OCI-M1 (cell line): ENCODE measurements at regions not wholly inside any gene's neighbourhood (a gene's known extent, or its start where the extent isn't known, plus 50 kb on each side); places are given as distances from the start of the nearest gene placed in this dataset.

Experiments
- DNase-seq: peaks from one replicate; lab custom pipeline; 2025; lab: John Stamatoyannopoulos, UW

- DNase-seq: peak; percentile 94
These were observed 301.7 kb downstream of the BRD1 start for GRCh38 chr22:49525801-49526535.

DNA sequence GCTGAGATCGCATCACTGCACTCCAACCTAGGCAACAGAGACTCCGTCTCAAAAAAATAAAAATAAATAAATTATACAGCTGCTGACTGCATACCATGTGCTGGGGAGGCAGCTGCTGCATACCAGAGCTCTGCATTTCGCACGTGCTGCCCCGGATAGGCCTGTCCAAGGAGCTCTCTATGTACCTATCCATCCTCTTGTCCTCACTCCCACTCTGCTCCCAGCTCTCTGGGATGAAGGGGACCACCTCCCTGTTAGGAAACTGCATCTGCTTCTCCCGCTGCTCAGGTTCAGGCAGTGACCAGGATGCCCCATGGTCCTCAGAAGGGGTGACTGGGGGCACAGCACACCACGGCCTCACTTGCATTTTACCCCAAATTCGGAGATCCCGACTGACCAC lies 302.3 kb downstream of the BRD1 start:
- no peak for DNase-seq

DNA sequence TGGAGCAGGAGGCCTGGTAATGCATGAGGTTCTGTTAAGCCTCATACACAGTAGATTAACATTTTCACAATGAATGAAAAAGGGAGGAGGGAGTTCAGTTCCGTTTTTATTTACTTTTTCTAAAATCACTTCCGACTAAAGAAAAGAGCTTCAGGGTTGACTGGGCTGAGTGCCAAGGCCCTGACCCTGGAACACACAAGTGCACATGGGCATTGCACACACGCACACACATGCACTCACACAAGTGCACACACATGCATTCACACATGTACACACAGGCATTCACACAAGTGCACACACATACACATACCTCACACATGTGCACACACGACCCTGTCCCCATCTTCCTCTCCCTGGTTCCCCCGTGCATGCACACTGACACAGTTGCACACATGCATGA lies 303.3 kb downstream of the BRD1 start:
- DNase-seq: peak; percentile 63

DNA sequence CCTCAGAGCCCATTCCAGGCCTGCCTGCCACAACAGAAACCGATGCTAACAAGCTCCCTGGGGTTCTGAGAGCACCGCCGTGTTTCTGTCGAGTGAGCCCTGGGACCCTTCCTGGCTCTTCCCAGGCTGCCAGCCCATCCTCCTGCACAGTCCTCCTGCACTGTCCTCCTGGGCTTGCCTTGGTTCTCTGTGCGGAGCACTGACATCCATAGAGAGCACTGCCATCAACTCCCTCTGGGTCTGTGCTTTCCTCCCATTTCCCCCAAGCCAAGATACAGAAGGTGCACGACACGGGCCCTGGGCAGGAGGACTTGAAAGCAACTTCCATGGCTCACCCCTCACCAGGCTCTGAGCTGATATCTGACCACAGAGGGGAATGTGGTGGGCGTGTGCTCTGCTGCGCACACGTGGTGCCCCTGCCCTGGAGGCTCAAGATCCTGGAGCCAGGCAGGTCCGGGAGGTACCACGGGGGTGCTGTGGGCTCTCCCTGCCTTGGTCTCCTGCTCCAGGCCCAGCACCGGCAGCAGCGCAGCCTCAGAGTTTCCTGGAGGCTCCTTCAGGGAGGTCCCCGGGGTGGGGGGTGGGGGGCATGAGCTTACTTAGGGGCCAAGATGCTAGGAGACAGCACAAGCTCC lies 304.2 kb downstream of the BRD1 start:
- DNase-seq: peak; percentile 30

DNA sequence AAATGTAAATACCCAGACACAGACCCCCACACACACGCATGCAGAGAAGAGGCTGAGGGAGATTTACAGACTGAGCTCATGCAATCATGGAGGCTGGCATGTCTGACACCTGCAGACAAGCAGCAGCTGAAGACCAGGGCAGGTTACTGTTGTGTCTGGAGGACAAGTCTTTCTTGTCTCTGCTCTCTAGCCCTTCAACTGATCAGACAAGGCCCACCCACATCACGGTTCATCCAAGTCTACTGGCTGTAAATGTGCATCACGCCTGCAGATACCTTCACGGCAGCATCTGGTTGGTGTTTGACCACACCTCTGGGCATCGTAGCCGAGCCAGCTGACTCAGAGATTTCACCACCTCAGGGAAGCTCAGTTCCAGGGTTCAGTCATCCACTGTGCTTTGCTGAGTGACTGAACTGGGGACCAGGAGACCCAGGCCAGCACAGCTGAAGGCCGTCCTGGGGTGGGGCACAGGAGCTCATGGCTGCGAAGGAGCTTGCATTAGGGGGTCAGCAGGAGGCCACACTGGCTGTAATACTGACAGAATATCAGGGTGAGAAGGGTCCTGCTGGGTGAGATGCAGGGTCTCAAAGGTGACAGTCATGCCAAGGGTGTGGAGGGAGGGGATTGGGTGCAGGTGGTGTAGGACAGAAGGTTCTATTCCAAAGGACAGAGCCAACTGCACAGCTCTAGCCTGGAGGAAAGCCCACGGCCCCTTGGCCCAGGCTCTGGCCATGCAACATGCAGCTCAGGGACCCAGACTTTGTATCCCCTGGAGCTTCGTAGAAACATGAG lies 304.9 kb downstream of the BRD1 start:
- DNase-seq: no peak

GRCh38 chr22:49521787-49522224 lies 305.9 kb downstream of the BRD1 start:
- DNase-seq: no peak

- DNase-seq: no peak
These were observed 308.4 kb downstream of the BRD1 start for GRCh38 chr22:49519117-49519737.

DNA sequence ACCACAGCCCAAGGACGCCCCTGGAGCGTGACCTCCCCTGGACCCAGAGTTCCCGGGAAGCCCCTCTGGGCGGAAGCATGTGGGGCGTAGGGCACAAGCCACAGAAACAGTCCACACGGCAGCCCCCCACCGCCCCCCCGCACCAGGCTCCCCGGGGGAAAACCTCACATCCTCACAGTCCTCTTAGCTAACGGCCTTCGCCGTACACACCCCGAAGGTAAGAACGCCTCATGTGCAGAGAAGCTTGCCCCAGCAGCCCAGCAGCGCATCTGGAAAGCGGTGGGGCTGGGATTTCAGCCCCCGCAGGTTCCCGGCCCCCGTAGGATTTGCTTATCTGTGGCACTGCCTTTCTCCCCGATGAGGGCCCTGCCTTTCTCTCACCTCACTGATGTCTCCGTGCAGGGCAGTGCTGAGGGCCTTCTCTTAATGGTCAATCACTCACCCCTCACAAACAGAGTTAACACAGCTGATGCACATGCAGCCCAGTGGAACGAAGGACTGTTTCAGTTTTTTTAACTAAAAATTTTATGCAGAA lies 309.2 kb downstream of the BRD1 start:
- DNase-seq: no peak

DNA sequence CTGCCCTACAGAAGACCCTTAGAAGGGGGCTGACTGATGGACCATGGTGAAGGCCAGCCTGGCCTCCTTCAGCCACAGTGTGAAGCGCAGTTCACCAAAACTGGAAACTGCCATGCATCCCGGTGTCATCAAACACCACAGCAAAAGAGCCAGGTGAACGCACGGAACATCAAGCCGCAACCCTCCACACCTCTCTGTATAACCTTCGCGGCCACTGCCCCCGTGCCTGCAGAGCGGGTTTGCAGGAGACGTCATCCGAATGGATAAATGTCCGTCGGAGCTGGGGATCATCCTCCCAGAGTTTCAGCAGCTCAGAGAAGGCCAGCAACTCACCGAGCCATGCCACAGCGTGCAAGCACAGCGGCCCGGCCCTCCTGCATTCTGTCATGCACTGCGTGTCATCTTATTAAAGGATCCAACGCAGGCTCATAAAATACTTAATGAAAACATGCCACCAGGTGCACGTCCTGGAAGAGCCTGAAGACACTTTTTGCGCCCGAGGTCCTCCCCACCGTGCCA lies 309.9 kb downstream of the BRD1 start:
- no peak for DNase-seq

- no peak for DNase-seq
These were observed 310.5 kb downstream of the BRD1 start for GRCh38 chr22:49517211-49517610.

GRCh38 chr22:49515475-49515874 lies 312.2 kb downstream of the BRD1 start:
- DNase-seq: no peak

- no peak for DNase-seq
These were observed 313.0 kb downstream of the BRD1 start for GRCh38 chr22:49514641-49515040.

DNA sequence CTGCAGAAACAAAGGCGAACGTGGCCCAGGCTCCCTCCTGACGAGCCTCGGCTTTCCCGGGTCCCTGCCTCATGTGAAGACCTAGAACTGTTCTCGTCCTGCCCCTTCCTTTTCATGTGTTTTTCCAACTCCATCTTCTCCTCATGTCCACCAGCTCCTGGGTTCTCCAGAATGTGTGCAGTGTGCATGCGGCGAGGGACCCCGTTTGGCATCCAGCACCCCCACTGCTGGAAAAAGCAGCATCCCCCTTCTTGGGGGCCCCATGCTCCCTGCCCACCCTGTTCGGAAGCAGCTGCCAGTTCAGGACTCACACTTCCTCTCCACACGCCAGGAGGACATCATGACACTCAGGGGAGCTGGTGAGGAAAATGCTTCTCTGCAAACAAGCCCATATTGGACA lies 313.5 kb downstream of the BRD1 start:
- DNase-seq: no peak

- DNase-seq: no peak
These were observed 314.3 kb downstream of the BRD1 start for GRCh38 chr22:49513358-49513851.

GRCh38 chr22:49512487-49513165 lies 315.0 kb downstream of the BRD1 start:
- no peak for DNase-seq

DNA sequence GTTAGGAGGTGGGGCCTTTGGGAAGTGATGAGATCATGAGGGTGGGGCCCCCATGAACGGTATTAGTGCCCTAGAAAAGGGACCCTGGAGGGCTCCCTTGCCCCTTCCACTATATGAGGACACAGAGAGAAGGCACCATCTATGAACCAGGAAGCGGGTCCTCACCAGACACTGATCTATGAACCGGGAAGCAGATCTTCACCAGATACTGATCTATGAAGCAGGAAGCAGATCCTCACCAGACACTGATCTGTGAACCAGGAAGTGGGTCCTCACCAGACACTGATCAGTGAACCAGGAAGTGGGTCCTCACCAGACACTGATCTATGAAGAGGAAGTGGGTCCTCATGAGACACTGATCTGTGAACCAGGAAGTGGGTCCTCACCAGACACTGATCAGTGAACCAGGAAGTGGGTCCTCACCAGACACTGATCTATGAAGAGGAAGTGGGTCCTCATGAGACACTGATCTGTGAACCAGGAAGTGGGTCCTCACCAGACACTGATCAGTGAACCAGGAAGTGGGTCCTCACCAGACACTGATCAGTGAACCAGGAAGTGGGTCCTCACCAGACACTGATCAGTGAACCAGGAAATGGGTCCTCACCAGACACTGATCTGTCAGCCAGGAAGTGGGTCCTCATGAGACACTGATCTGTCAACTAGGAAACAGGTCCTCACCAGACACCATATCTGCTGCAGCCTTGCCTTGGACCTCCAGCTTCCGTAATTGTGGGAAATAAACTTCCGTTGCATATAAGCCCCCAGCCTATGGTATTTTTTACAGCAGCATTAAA lies 316.1 kb downstream of the BRD1 start:
- peak; percentile 17 for DNase-seq

DNA sequence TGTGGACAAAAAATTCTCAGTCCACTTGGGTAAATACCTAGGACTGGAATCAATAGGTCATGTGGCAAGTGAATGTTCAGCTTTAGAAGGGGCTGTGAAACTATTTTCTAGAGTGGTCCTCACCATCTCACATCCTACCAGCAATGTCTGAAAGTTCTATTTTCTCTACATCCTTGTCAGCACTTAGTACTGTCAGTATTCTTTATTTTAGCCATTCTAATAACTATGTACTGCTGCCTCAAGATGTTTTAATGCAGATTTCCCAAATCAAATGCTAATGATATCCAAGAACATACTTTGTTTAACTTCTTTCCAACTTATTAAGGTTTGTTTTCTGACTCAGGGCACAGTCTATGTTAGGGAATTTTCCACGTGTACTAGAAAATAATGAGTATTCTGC lies 317.0 kb downstream of the BRD1 start:
- no peak for DNase-seq

DNA sequence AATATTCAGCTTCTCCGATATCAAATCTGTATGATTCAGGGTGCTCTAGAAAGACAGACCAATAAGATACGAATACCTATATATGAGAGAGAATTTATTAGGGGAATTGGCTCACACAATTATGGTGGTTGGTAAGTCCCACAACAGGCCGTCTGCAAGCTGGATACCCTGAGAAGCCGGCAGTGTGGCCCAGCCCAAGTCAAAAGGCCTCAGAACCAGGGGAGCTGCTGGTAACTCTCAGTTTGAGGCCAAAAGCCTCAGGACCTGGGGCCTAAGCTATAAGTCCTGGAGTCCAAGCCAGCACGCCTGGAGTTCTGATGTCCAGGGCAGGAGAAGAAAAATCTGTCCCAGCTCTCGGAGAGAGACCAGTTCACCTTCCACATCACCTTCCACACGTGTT lies 318.7 kb downstream of the BRD1 start:
- DNase-seq: no peak

GRCh38 chr22:49508561-49508960 lies 319.1 kb downstream of the BRD1 start:
- DNase-seq: no peak

DNA sequence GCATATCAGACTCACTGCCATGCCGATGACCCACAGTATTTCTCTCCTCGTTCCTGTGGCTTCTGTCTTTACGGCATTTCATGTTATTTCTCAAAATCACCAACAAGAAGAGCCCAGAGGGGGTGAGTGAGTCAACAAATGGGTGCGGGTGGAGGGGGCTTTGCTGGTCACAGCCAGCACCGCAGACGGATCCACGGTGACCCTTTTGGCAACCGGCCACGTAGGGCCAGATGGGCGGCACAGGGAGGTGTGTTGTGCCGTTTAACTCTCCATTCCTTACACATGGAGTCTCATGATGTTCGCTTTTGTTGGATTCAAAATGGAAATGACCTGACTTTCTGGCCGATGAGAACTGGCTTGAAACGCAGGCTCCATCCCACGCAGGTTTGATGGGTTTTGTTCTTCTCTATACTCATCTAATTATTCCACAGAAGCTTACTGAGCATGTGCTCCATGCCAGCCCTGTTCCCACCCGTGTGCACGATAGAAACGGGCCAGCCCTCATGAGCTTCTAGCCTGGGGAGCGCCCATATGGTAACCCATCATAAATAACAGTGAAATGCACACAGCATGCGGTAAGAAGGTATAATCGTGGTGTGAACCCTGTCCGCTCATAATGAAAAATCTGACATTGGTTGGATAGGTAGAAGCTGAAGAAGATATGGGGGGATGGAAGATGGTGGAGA lies 319.9 kb downstream of the BRD1 start:
- DNase-seq: no peak
